HG03103 (cell line): ENCODE measurements at regions not wholly inside any gene's neighbourhood (a gene's known extent, or its start where the extent isn't known, plus 50 kb on each side); places are given as distances from the start of the nearest gene placed in this dataset.
"Not testable (repeated sequence)": the region's sequence is repeated elsewhere in the genome, so short reads cannot be mapped to it uniquely, and the experiment has no call there.

Experiments used
- ATAC-seq: cut with Tn5 transposase; IDR thresholded peaks from one replicate; pipeline ENCODE4 v1.9.1; 2021; ENCODE audit warnings: low read depth; ENCODE audit not compliant: unreplicated experiment

- ATAC-seq = no peak
These were observed 381.6 kb downstream of the SRGAP2C start for GRCh38 chr1:121566346-121566745.

- ATAC-seq = no peak
These were observed 384.7 kb downstream of the SRGAP2C start for GRCh38 chr1:121569428-121569827.

- not testable (repeated sequence) for ATAC-seq
These were observed 389.2 kb downstream of the SRGAP2C start for GRCh38 chr1:121573881-121574504.

- not testable (repeated sequence) for ATAC-seq
These were observed 389.7 kb downstream of the SRGAP2C start for GRCh38 chr1:121574505-121574899.

- not testable (repeated sequence) for ATAC-seq
These were observed 398.1 kb downstream of the SRGAP2C start for GRCh38 chr1:121582898-121583297.

GRCh38 chr1:121586369-121587229, 401.8 kb downstream of the SRGAP2C start:
- no peak for ATAC-seq

- ATAC-seq = no peak
These were observed 402.4 kb downstream of the SRGAP2C start for GRCh38 chr1:121587230-121587569.

- no peak for ATAC-seq
These were observed 403.0 kb downstream of the SRGAP2C start for GRCh38 chr1:121587777-121588176.

- ATAC-seq = no peak
These were observed 409.3 kb downstream of the SRGAP2C start for GRCh38 chr1:121594096-121594495.

- ATAC-seq = no peak
These were observed 410.3 kb downstream of the SRGAP2C start for GRCh38 chr1:121595089-121595488.

- ATAC-seq = not testable (repeated sequence)
These were observed 420.2 kb downstream of the SRGAP2C start for GRCh38 chr1:121604843-121605444.

- not testable (repeated sequence) for ATAC-seq
These were observed 422.7 kb downstream of the SRGAP2C start for GRCh38 chr1:121607499-121607898.
